ENCODE measurements at regions not wholly inside any gene's neighbourhood (a gene's known extent, or its start where the extent isn't known, plus 50 kb on each side); places are given as distances from the start of the nearest gene placed in this dataset.

GRCh38 chr1:195574511-195574910 lies 1033.7 kb downstream of the KCNT2 start:
- TF ChIP-seq CTCF (IDR thresholded peaks at IDR 0.05; ENCODE audit: poor library complexity) (no peak), EZH2 (IDR thresholded peaks at IDR 0.05; ENCODE audit: borderline replicate concordance) (no peak)
